Cardiac fibroblast (primary cell): ENCODE measurements at regions not wholly inside any gene's neighbourhood (a gene's known extent, or its start where the extent isn't known, plus 50 kb on each side); places are given as distances from the start of the nearest gene placed in this dataset.
"Not testable (repeated sequence)": the region's sequence is repeated elsewhere in the genome, so short reads cannot be mapped to it uniquely, and the experiment has no call there.

Experiments used
- DNase-seq, 2 donors: peaks; one replicate each; pipeline versions ENCODE4 v3.0.0 to v3.0.0-alpha.2; 2010; ENCODE audit warnings: low read depth in 2 of 2
- H3K4me3 ChIP-seq, 2 donors: replicated peaks in 1 of 2; 1 replicate in 1 of 2; 2 replicates in 1 of 2; pipeline ENCODE4 v1.5.1; 2011; ENCODE audit warnings: low read depth in 2 of 2, low read length in 2 of 2, mild to moderate bottlenecking in 2 of 2, moderate library complexity in 1 of 2
- CTCF ChIP-seq: IDR thresholded peaks from one replicate; pipeline ENCODE4 v1.5.1; 2011; ENCODE audit warnings: low read depth, mild to moderate bottlenecking, low read length, inconsistent platforms

DNA sequence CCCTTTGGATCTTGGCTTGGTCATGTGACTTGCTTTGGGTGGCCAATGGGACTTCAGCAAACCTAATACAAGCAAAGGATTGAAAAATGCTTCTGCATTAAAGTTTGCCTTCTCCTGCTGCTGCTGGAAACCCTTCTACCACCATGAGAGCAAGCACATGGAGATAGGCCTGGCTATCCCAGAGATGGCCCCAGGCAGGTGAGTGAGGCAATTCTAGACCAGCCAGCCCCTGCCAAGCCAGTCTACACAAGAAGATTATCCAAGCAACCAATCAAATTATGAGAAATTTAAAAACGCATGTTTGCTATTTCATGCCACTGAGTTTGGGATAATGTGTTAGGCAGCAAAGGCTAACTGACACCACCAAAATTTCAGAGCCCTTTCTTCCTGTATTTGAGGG, 274.3 kb downstream of the TFAP2C start:
- no peak for TF ChIP-seq CTCF
- H3K4me3 ChIP-seq, result no peak overlapping the region
- no peak for DNase-seq

- no peak for DNase-seq
- no peak for TF ChIP-seq CTCF
- H3K4me3 ChIP-seq, result no peak overlapping the region
These were observed 274.8 kb downstream of the TFAP2C start for GRCh38 chr20:56903858-56904257.

GRCh38 chr20:56909918-56910714, 281.0 kb downstream of the TFAP2C start:
- DNase-seq, result no peak
- H3K4me3 ChIP-seq, result no peak overlapping the region
- no peak for TF ChIP-seq CTCF

DNA sequence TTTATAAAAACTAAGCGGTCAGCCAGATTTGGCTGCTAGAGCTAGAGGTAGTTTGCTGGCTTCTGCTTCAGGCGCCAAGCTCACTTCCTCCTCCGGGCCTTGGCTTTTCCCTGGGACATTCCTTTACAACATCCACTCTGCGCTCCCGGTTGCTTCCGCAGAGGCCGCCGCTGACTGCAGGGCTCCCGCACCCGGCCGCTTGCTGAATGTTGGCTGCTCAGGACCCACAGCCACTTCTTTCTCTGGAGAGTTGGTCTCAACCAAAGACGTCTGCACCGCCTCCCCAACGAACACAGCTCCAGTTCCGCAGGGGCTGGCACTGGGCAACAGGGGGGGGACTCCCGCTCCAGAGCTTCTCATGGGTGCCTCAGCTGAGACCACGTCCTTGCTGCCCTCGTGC, 282.8 kb downstream of the TFAP2C start:
- H3K4me3 ChIP-seq, result no peak overlapping the region
- TF ChIP-seq CTCF, result no peak
- no peak for DNase-seq

- no peak overlapping the region for H3K4me3 ChIP-seq
- no peak for TF ChIP-seq CTCF
- no peak for DNase-seq
These were observed 285.4 kb downstream of the TFAP2C start for GRCh38 chr20:56914532-56914931.

DNA sequence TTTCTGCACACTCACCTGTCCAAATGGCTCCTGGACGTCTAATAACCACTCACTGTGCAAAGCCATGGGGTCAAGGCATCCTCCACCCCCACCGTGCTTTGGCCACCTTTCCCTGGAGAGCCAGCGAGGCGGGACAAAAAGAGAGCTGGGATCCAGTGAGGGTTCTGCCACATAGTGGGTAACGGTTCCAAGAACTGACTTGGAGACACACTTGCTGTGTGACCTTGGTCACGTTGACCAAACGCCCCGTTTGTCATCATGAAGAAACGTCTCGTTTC, 287.2 kb downstream of the TFAP2C start:
- DNase-seq, result no peak
- no peak for TF ChIP-seq CTCF
- H3K4me3 ChIP-seq, result no peak overlapping the region

DNA sequence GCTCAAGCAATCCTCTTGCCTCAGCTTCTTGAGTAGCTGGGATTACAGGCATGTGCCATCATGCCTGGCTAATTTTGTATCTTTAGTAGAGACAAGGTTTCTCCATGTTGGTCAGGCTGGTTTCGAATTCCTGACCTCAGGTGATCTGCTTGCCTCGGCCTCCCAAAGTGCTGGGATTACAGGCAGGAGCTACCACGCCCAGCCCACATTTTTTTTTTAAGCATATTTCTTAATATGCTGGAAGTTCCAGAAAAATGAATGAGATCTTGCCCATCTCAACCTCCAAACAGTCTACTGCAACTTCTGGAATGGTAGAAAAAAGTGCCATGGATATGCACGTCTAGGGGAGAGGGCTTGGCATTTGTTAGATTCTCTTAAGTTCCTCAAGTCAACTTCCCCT, 290.9 kb downstream of the TFAP2C start:
- H3K4me3 ChIP-seq, DNase-seq: not testable (repeated sequence)
